ENCODE measurements at regions not wholly inside any gene's neighbourhood (a gene's known extent, or its start where the extent isn't known, plus 50 kb on each side); places are given as distances from the start of the nearest gene placed in this dataset.

- no peaks in the 10 kb centered on the region for H3F3A ChIP-seq (replicated peaks; ENCODE audit: low read depth)
- no peaks in the 10 kb centered on the region for H3K9me2 ChIP-seq (ENCODE audit: insufficient read depth)
- Mint-ChIP-seq H3K4me3 (no peak overlapping the region), H3K27me3 (ENCODE audit: insufficient read depth, low read depth, poor library complexity) (peaks cover 12% of the 10 kb centered on the region), H3K9me3 (no peaks in the 10 kb centered on the region), H3K36me3 (ENCODE audit: low read depth) (no peaks in the 10 kb centered on the region), H3K4me1 (peaks cover 10% of the 10 kb centered on the region), H3K27ac (no peak overlapping the region; the same call in 1 of the 2 replicates)
- no peaks in the 10 kb centered on the region for H3K36me3 ChIP-seq (ENCODE audit: insufficient read depth)
- DNase-seq (ENCODE audit: low spot score) (no peak), ATAC-seq (no peak)
- TF ChIP-seq, protein P1, sequence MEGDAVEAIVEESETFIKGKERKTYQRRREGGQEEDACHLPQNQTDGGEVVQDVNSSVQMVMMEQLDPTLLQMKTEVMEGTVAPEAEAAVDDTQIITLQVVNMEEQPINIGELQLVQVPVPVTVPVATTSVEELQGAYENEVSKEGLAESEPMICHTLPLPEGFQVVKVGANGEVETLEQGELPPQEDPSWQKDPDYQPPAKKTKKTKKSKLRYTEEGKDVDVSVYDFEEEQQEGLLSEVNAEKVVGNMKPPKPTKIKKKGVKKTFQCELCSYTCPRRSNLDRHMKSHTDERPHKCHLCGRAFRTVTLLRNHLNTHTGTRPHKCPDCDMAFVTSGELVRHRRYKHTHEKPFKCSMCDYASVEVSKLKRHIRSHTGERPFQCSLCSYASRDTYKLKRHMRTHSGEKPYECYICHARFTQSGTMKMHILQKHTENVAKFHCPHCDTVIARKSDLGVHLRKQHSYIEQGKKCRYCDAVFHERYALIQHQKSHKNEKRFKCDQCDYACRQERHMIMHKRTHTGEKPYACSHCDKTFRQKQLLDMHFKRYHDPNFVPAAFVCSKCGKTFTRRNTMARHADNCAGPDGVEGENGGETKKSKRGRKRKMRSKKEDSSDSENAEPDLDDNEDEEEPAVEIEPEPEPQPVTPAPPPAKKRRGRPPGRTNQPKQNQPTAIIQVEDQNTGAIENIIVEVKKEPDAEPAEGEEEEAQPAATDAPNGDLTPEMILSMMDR (conservative IDR thresholded peaks at IDR 0.05; ENCODE audit: low read depth in 2 of 2), result no peak
- TF ChIP-seq ZNF331 (CRISPR knock-in tag; IDR thresholded peaks at IDR 0.05; ENCODE audit: low read depth) (no peak), ZNF114 (CRISPR knock-in tag; IDR thresholded peaks at IDR 0.05) (no peak), EZH2phosphoT487 (IDR thresholded peaks at IDR 0.05; ENCODE audit: unreplicated experiment) (no peak), STAT1 (IDR thresholded peaks at IDR 0.05; ENCODE audit: unreplicated experiment) (no peak), JUNB (IDR thresholded peaks at IDR 0.05; ENCODE audit: unreplicated experiment) (no peak), ETS1 (IDR thresholded peaks at IDR 0.05) (no peak), CREB1 (CRISPR knock-in tag; IDR thresholded peaks at IDR 0.05; ENCODE audit: low read depth) (no peak), EZH2 (IDR thresholded peaks at IDR 0.05; ENCODE audit: low read depth, unreplicated experiment) (no peak), NANOG (IDR thresholded peaks at IDR 0.05; ENCODE audit: borderline replicate concordance) (no peak), POLR2AphosphoS5 (IDR thresholded peaks at IDR 0.05; ENCODE audit: low read depth) (no peak)
- TF ChIP-seq, protein P2, sequence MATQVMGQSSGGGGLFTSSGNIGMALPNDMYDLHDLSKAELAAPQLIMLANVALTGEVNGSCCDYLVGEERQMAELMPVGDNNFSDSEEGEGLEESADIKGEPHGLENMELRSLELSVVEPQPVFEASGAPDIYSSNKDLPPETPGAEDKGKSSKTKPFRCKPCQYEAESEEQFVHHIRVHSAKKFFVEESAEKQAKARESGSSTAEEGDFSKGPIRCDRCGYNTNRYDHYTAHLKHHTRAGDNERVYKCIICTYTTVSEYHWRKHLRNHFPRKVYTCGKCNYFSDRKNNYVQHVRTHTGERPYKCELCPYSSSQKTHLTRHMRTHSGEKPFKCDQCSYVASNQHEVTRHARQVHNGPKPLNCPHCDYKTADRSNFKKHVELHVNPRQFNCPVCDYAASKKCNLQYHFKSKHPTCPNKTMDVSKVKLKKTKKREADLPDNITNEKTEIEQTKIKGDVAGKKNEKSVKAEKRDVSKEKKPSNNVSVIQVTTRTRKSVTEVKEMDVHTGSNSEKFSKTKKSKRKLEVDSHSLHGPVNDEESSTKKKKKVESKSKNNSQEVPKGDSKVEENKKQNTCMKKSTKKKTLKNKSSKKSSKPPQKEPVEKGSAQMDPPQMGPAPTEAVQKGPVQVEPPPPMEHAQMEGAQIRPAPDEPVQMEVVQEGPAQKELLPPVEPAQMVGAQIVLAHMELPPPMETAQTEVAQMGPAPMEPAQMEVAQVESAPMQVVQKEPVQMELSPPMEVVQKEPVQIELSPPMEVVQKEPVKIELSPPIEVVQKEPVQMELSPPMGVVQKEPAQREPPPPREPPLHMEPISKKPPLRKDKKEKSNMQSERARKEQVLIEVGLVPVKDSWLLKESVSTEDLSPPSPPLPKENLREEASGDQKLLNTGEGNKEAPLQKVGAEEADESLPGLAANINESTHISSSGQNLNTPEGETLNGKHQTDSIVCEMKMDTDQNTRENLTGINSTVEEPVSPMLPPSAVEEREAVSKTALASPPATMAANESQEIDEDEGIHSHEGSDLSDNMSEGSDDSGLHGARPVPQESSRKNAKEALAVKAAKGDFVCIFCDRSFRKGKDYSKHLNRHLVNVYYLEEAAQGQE (IDR thresholded peaks at IDR 0.05; ENCODE audit: unreplicated experiment), result no peak
- H3K79me2 ChIP-seq (replicated peaks; ENCODE audit: insufficient read depth), result no peaks in the 10 kb centered on the region
- no peak overlapping the region for H3K27ac ChIP-seq (ENCODE audit: low read depth)
- H2AFZ ChIP-seq, result no peak overlapping the region
- no peaks in the 10 kb centered on the region for H4K20me1 ChIP-seq (replicated peaks; ENCODE audit: insufficient read depth)
- H3K27me3 ChIP-seq (ENCODE audit: insufficient read depth), result no peaks in the 10 kb centered on the region
- no peak overlapping the region for H3K4me3 ChIP-seq
- H3K4me1 ChIP-seq (ENCODE audit: insufficient read depth), result no peaks in the 10 kb centered on the region
- H3K4me2 ChIP-seq, result no peak overlapping the region
Observed at GRCh38 chr10:124174071-124174566, 80.7 kb upstream of the CHST15 start.
